ENCODE measurements at regions not wholly inside any gene's neighbourhood (a gene's known extent, or its start where the extent isn't known, plus 50 kb on each side); places are given as distances from the start of the nearest gene placed in this dataset.
"Not testable (repeated sequence)": the region's sequence is repeated elsewhere in the genome, so short reads cannot be mapped to it uniquely, and the experiment has no call there.

DNA sequence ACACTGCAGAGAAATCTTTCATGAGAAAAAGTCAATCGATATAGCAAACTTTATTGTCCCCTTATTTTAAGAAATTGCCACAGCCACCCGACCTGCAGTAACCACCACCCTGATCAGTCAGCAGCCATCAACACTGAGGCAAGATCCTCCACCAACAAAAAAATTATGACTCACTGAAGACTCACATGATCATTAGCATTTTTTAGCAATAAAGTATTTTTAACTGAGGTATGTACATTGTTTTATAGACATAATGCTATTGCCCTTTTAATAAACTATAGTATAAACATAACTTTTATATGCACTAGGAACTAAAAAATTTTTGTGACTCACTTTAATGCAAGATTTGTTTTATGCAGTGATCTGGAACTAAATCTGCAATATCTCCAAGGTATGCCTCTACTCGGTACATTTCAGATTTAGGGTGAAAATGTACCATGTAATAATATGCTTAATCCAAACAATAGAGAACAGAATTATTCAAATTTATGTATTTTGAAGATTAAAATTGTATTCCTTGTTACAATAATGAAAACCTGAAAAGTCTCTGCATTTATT is 79.2 kb upstream of the CEP126 start:
- no peak for DNase-seq

DNA sequence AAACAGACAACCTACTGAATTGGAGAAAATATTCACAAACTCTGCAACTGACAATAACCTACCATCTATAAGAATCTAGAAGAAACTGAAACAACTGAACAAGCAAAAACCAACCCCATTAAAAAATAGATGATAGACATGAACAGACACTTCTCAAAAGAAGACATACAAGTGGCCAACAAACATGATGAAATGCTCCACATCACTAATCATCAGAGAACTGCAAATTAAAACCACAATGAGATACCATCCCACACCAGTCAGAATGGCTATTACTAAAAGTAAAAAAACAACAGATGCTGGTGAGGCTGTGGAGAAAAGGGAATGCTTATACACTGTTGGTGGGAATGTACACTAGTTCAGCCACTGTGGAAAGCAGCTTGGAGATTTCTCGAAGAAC is 84.3 kb upstream of the CEP126 start:
- DNase-seq = not testable (repeated sequence)

GRCh38 chr11:101825531-101825930 is 89.3 kb upstream of the CEP126 start:
- DNase-seq = no peak

- DNase-seq = no peak
Measured at GRCh38 chr11:101817581-101817980, 97.2 kb upstream of the CEP126 start.

DNA sequence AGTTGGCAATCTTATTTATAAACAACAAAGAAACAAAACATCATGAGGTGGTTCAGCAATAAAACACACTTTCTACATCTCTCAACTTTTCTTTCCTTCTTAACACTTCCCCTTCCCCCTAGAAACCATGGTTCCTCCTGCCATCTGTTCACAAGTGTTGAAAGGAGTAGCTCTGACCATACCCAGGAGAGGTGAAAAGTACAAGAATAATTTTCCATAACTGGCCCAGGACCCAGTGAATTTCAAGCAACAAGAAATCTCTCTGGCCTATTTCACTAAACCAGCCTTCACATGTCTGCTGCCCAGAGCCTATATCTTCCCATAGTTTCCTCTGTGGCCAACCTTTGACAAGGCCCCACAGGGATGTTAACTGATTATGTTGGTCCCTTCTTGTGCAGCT is 98.2 kb upstream of the CEP126 start:
- no peak for DNase-seq

DNA sequence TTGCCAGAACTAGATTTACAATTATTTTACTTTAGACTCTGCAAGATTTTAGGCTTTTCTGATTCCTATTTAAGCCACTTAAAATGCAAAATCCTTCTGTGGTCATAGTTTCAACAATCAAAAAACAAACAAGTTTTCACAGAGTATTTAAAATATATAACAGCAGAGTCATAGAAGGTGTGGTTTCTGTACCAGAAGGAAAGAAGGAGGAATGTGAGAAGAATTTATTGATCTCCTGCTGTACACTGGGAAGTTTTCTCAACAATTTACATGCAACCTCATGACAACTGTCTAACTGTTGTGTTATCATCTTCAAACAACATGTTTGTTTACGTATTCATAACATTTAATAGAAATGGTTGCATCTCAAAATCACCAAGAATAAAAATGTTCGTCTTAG is 102.3 kb upstream of the CEP126 start:
- DNase-seq = no peak

GRCh38 chr11:101810546-101810945 is 104.3 kb upstream of the CEP126 start:
- DNase-seq = no peak

- no peak for DNase-seq
Measured at GRCh38 chr11:101807531-101807930, 107.3 kb upstream of the CEP126 start.

DNA sequence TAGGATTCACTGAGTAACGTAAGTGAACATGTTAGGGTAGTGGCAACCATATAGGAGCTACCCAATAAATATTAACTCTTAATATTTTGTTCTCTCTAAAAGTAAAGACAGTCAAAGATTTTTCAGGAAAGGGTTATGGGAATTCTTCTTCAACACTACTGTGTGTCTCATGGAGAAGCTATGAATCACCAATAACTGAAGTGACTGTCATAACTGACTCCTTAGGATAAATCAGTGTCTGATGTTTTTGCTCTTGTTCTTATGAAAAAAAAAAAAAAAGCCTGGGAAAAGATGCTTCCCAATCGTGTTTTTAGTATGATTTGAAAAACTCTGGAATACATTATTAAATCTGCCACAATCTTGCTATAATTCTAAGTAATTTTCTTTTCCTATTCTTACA is 111.2 kb upstream of the CEP126 start:
- DNase-seq = no peak

DNA sequence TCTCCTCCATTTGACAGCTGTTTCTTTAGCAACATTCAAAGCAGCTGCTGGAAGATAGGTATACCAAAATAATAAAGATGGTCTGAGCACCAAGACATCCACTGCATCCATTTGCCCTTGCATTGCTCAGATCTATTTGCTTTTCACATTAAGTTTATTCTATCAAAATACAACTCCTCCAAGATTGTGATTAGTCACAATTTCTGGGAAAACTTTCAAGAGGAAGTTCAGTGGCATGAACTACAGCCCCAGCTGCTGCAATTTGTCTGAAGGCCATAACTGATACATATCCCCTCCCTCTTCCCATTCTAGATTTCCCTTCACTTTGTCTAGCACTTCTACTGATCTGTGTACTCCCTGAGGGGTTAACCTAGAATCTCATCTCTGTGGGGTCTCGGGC is 117.5 kb upstream of the CEP126 start:
- DNase-seq = no peak

DNA sequence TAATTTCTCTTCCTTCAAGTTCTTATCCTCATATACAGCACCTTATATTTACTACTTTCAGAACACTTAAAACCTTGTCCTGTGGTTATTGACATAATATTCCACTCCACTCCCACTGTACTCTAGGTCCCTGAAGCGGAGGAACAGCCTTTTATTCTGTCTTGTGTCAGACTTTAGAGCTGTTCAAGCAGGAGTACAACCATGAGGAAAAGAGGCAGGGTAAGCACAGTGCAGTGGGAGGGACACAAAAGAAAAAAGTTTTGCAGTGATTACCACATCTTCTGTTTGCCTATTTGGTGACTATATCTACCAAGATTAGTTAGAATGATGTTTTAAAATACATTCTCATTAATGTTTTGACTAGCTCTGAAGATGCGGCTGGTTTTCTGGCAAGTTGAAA is 122.0 kb upstream of the CEP126 start:
- DNase-seq = no peak

DNA sequence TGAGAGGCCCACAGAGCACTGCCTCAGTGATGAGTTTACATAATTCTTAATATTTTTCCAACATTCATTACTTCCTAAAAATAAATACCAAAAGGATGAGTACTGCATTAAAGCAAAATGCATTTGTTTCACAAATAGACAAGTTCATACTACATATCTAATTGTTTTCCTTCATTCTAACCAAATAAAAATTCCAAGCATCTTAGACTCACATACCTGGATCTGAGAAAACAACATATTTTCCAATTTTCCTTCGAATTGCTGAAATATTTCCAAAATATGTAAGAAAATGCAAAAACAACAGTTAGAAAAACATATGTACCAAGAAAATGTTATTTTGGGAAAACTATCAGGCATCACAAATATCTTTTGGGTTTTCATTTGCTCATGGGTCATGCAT is 127.9 kb upstream of the CEP126 start:
- no peak for DNase-seq

- DNase-seq = no peak
Measured at GRCh38 chr11:101786421-101786820, 128.4 kb upstream of the CEP126 start.

- not testable (repeated sequence) for DNase-seq
Measured at GRCh38 chr11:101779167-101779566, 135.6 kb upstream of the CEP126 start.

- no peak for DNase-seq
Measured at GRCh38 chr11:101777476-101777875, 137.3 kb upstream of the CEP126 start.

GRCh38 chr11:101775033-101775432 is 139.8 kb upstream of the CEP126 start:
- no peak for DNase-seq

DNA sequence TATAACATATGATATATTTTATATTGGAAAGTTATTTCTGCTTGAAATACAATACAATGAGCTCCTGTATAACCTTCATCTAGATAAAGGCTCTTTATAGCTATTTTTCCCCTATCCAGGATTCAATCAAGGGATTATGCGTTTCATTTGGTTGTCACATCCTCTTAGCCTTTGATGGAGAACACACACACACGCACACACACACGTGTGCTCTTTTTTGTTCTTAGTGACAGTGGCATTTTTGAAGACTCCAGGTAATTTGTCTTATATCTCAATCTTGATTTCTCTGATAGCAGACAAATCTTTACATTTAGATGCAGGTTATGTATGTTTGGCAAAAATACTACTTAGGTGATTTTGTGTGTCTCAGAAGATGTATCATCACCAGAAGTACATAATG is 144.2 kb upstream of the CEP126 start:
- DNase-seq = no peak

GRCh38 chr11:101765932-101766331 is 148.9 kb upstream of the CEP126 start:
- no peak for DNase-seq

DNA sequence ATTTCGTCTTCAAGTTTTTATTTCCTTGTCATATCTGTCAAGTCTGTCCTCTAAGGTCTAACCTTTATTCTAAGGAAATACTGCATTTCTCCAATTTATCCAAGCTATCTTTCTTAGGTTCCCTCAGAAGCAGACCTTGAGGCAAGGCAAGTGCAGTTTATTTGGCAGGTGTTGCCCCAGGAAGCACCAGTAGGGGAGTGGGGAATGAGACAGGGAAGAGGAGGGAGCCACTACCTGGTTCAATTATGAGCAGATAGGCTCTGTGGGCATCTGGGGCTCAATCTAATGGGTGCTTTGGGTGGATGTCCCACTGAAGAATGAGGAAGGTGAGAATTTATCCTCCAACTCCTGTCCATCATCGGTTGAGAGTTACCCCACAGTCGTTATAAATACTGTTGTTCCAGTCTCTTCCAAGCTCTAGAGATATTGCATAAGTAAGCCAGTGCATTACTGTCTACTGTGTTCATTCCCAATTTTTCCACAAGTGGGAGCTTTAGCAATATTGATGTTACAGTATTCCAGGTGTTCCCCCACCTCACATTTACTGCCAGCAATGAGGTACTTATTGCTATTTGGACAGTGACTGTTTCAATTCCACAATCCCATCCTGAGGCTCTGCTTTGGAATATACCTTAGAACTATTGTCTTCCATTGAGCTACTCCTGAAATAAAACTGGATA is 154.9 kb upstream of the CEP126 start:
- no peak for DNase-seq

GRCh38 chr11:101757741-101758140 is 157.1 kb upstream of the CEP126 start:
- DNase-seq = no peak

DNA sequence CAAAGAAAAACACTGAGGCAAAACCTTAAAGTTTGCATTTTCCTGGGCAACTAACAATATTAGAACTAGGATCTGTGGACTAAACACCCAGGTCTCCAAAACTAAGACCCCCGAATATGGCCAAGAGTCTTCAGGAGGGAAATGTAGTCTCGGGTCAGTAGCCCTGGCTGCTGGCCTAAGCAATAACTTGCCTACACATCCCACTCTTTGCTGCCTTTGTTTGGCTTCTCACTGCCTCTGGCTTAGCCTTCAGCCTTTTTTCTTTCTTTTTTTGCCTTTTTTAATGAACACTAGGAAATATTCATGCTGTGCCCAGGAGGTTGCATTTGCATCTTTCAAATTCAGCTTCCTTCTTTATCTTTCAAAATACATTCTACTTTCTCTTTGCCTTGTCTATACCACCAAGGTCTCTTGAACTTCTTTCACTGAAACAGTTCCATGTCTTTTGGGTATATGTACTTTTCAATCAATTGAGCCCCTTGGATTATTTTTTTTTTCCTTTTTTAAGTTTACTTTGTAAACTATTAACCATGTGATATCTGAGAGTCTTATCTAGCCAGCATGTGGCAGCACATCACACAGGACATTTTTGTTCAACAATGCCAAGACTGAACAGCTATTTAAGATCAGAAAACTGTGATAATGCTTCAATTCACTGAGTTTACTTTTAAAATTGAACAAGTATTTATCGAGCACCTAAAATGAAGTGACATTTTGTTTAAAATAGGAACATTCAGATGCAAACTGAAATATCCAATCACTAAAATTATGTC is 165.0 kb upstream of the TRPC6 start:
- no peak for DNase-seq

GRCh38 chr11:101745756-101746155 is 161.9 kb upstream of the TRPC6 start:
- DNase-seq = no peak

DNA sequence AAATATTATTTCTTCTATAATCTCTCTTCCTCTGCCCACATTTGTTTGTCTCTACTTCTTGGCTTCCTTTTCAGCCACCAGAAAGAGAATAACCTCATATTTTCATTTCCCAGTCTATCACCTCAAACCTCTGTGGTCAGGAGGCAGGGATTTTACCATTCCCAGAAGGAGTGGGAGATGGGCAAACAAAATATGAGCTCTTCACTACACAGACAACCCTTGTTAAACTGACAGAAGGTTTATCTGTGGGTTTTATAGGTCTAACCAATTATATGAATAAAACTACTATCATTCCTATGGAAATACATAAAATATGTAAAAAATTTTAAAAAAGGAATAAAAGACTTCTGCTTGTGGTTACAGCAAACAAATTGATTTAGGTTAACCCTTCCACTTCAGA is 160.0 kb upstream of the TRPC6 start:
- DNase-seq = no peak

DNA sequence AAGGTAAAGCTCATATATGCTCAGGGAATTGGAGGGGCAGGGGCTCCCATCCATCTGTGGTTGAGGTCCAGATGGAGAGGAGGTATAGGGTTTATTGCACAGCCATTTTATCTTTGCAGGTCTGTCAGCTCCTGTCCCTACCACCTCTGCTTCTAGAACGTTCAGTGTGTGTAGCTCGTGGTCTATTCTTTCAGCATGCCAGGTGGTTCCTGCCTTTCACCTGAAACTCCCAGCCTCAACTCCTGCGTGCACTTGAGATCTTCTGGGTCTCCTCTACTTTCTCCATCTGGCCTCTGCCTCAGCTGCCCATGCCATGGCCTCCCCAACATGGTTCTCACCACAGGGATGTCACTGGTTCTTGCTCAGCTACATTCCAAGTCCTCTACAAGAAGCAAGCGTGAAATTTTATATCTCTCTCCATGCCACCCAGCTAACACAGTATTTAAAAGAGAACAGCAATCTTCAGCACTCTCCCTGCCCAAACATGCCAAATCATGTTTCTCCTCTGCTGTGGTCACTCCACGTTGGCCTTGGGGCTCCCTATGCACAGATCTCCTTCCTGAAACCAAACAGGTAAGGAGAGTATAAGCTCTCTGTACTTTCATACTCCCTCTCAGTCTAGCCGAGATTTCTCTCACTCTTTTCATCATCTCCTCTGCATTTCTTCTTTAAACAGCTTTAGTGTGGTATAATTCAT is 157.8 kb upstream of the TRPC6 start:
- no peak for DNase-seq

All from T1000 (cell line).